Karpas-422 (cell line): ENCODE measurements at regions not wholly inside any gene's neighbourhood (a gene's known extent, or its start where the extent isn't known, plus 50 kb on each side); places are given as distances from the start of the nearest gene placed in this dataset.
"Not testable (repeated sequence)": the region's sequence is repeated elsewhere in the genome, so short reads cannot be mapped to it uniquely, and the experiment has no call there.

ENCODE experiments used
- DNase-seq: peaks from one replicate; pipeline ENCODE4 v3.0.0-alpha.2; 2015
- H2AFZ ChIP-seq: fragments of 200-600 bp; sonication (generic); 2 replicates; pipeline ENCODE4 v1.6.1; 2014; ENCODE audit warnings: antibody characterized with exemption, low read length, mixed read lengths
- H3K27ac ChIP-seq: fragments of 200-600 bp; sonication (generic); 2 replicates; pipeline ENCODE4 v1.5.1; 2014; ENCODE audit warnings: mild to moderate bottlenecking, low read length, moderate library complexity
- H3K27me3 ChIP-seq: fragments of 200-600 bp; sonication (generic); 2 replicates; pipeline ENCODE4 v1.6.1; 2014; ENCODE audit warnings: low read length, mixed read lengths
- H3K36me3 ChIP-seq: fragments of 200-600 bp; sonication (generic); 2 replicates; pipeline ENCODE4 v1.6.1; 2014; ENCODE audit warnings: low read length, mixed read lengths; ENCODE audit not compliant: insufficient read depth
- H3K4me1 ChIP-seq: fragments of 200-600 bp; sonication (generic); 2 replicates; pipeline ENCODE4 v1.6.1; 2014; ENCODE audit warnings: mild to moderate bottlenecking, low read length, mixed read lengths
- H3K4me2 ChIP-seq: fragments of 200-600 bp; sonication (generic); 2 replicates; pipeline ENCODE4 v1.6.1; 2014; ENCODE audit warnings: low read length, low read depth, mild to moderate bottlenecking; ENCODE audit not compliant: poor library complexity, severe bottlenecking
- H3K4me3 ChIP-seq: fragments of 200-600 bp; sonication (generic); 2 replicates; pipeline ENCODE4 v1.5.1; 2014; ENCODE audit warnings: mild to moderate bottlenecking, antibody characterized with exemption, low read length, mixed read lengths
- H3K79me2 ChIP-seq: fragments of 200-600 bp; sonication (generic); 2 replicates; pipeline ENCODE4 v1.6.1; 2014; ENCODE audit warnings: mild to moderate bottlenecking, low read length, mixed read lengths
- H3K9ac ChIP-seq: fragments of 200-600 bp; sonication (generic); 2 replicates; pipeline ENCODE4 v1.6.0; 2014; ENCODE audit warnings: low read length
- H3K9me2 ChIP-seq: fragments of 200-600 bp; sonication (generic), shearing (Covaris generic); replicated peaks from 2 replicates; pipeline ENCODE4 v1.6.0; 2014; ENCODE audit warnings: mild to moderate bottlenecking, low read length, moderate library complexity; ENCODE audit not compliant: insufficient read depth
- H3K9me3 ChIP-seq: fragments of 300-700, 200-600 bp; sonication (generic); 2 replicates; pipeline ENCODE4 v1.6.1; 2014; ENCODE audit warnings: low read length, mixed read lengths
- H4K20me1 ChIP-seq: fragments of 200-600 bp; sonication (generic); 2 replicates; pipeline ENCODE4 v1.6.1; 2014; ENCODE audit warnings: mild to moderate bottlenecking, antibody characterized with exemption, low read length, low read depth; ENCODE audit not compliant: insufficient read depth

GRCh38 chr18:8531084-8531483 is 78.2 kb upstream of the RAB12 start:
- not testable (repeated sequence) for H3K27me3 ChIP-seq, H3K9me3 ChIP-seq, H2AFZ ChIP-seq, H3K36me3 ChIP-seq, H3K79me2 ChIP-seq, H3K4me1 ChIP-seq, H4K20me1 ChIP-seq, H3K27ac ChIP-seq, DNase-seq, H3K9me2 ChIP-seq, H3K4me3 ChIP-seq, H3K9ac ChIP-seq, H3K4me2 ChIP-seq

- DNase-seq = no peak
- Histone ChIP-seq H3K9me2 (no peaks in the 10 kb centered on the region), H3K4me3 (no peak overlapping the region), H3K36me3 (no peaks in the 10 kb centered on the region), H3K4me2 (no peak overlapping the region), H3K9ac (no peak overlapping the region), H2AFZ (no peak overlapping the region), H3K4me1 (no peaks in the 10 kb centered on the region), H3K27ac (no peak overlapping the region), H3K9me3 (no peaks in the 10 kb centered on the region), H3K79me2 (no peaks in the 10 kb centered on the region), H4K20me1 (no peaks in the 10 kb centered on the region), H3K27me3 (no peaks in the 10 kb centered on the region)
Observed at GRCh38 chr18:8536231-8536630, 73.0 kb upstream of the RAB12 start.

GRCh38 chr18:8536922-8537321 is 72.3 kb upstream of the RAB12 start:
- no peak overlapping the region for H3K4me2 ChIP-seq
- no peak overlapping the region for H3K4me3 ChIP-seq
- DNase-seq = no peak
- no peak overlapping the region for H3K27ac ChIP-seq
- no peaks in the 10 kb centered on the region for H3K36me3 ChIP-seq
- H3K4me1 ChIP-seq = no peaks in the 10 kb centered on the region
- H3K79me2 ChIP-seq = no peaks in the 10 kb centered on the region
- H3K27me3 ChIP-seq = no peaks in the 10 kb centered on the region
- H3K9me2 ChIP-seq = no peaks in the 10 kb centered on the region
- no peak overlapping the region for H3K9ac ChIP-seq
- H2AFZ ChIP-seq = no peak overlapping the region
- no peaks in the 10 kb centered on the region for H3K9me3 ChIP-seq
- no peaks in the 10 kb centered on the region for H4K20me1 ChIP-seq

- Histone ChIP-seq H3K4me2 (no peak overlapping the region), H3K9ac (no peak overlapping the region)
Observed at GRCh38 chr18:8537400-8537799, 71.8 kb upstream of the RAB12 start.

GRCh38 chr18:8538935-8539334 is 70.3 kb upstream of the RAB12 start:
- Histone ChIP-seq H3K4me3 (no peak overlapping the region), H3K9me3 (no peaks in the 10 kb centered on the region), H3K27ac (no peak overlapping the region), H3K4me1 (no peaks in the 10 kb centered on the region), H3K9me2 (no peaks in the 10 kb centered on the region), H3K27me3 (no peaks in the 10 kb centered on the region), H4K20me1 (no peaks in the 10 kb centered on the region), H3K9ac (no peak overlapping the region), H3K36me3 (no peaks in the 10 kb centered on the region), H3K79me2 (no peaks in the 10 kb centered on the region), H3K4me2 (no peak overlapping the region), H2AFZ (no peak overlapping the region)
- DNase-seq = peak; percentile 49

More at GRCh38 chr18:8537400-8537799, 71.8 kb upstream of the RAB12 start:
- Histone ChIP-seq H3K9me2 (no peaks in the 10 kb centered on the region), H3K27me3 (no peaks in the 10 kb centered on the region), H2AFZ (no peak overlapping the region), H3K9me3 (no peaks in the 10 kb centered on the region), H3K27ac (no peak overlapping the region), H3K79me2 (no peaks in the 10 kb centered on the region), H3K4me1 (no peaks in the 10 kb centered on the region), H3K36me3 (no peaks in the 10 kb centered on the region), H4K20me1 (no peaks in the 10 kb centered on the region), H3K4me3 (no peak overlapping the region)
- no peak for DNase-seq

GRCh38 chr18:8546677-8547076 is 62.6 kb upstream of the RAB12 start:
- Histone ChIP-seq H3K79me2 (no peaks in the 10 kb centered on the region), H3K4me1 (no peaks in the 10 kb centered on the region), H3K4me2 (no peak overlapping the region), H3K9me2 (no peaks in the 10 kb centered on the region), H2AFZ (no peak overlapping the region), H4K20me1 (no peaks in the 10 kb centered on the region), H3K36me3 (no peaks in the 10 kb centered on the region), H3K27ac (no peak overlapping the region), H3K27me3 (no peaks in the 10 kb centered on the region), H3K4me3 (no peak overlapping the region), H3K9me3 (no peaks in the 10 kb centered on the region), H3K9ac (no peak overlapping the region)
- DNase-seq = no peak

GRCh38 chr18:8548186-8548585 is 61.1 kb upstream of the RAB12 start:
- Histone ChIP-seq H3K36me3 (no peaks in the 10 kb centered on the region), H3K9ac (no peak overlapping the region), H3K27me3 (no peaks in the 10 kb centered on the region), H2AFZ (no peak overlapping the region), H3K27ac (no peak overlapping the region), H3K4me2 (no peak overlapping the region), H3K79me2 (no peaks in the 10 kb centered on the region), H3K4me1 (no peaks in the 10 kb centered on the region), H3K9me3 (no peaks in the 10 kb centered on the region), H3K9me2 (no peaks in the 10 kb centered on the region), H3K4me3 (no peak overlapping the region), H4K20me1 (no peaks in the 10 kb centered on the region)
- DNase-seq = no peak

- no peak for DNase-seq
- H3K36me3 ChIP-seq = no peaks in the 10 kb centered on the region
- no peaks in the 10 kb centered on the region for H3K79me2 ChIP-seq
- no peaks in the 10 kb centered on the region for H3K9me3 ChIP-seq
- no peak overlapping the region for H3K27ac ChIP-seq
- no peak overlapping the region for H2AFZ ChIP-seq
- H3K9me2 ChIP-seq = no peaks in the 10 kb centered on the region
- H3K4me1 ChIP-seq = no peaks in the 10 kb centered on the region
- no peak overlapping the region for H3K9ac ChIP-seq
- no peak overlapping the region for H3K4me3 ChIP-seq
- H3K4me2 ChIP-seq = no peak overlapping the region
- no peaks in the 10 kb centered on the region for H4K20me1 ChIP-seq
- no peaks in the 10 kb centered on the region for H3K27me3 ChIP-seq
Observed at GRCh38 chr18:8549254-8549757, 59.9 kb upstream of the RAB12 start.

GRCh38 chr18:8552151-8552550 is 57.1 kb upstream of the RAB12 start:
- no peaks in the 10 kb centered on the region for H3K4me1 ChIP-seq
- no peaks in the 10 kb centered on the region for H3K36me3 ChIP-seq
- H3K9me2 ChIP-seq = no peaks in the 10 kb centered on the region
- H3K4me3 ChIP-seq = no peak overlapping the region
- no peaks in the 10 kb centered on the region for H3K9me3 ChIP-seq
- H3K27me3 ChIP-seq = no peaks in the 10 kb centered on the region
- no peak overlapping the region for H3K27ac ChIP-seq
- no peak overlapping the region for H3K9ac ChIP-seq
- H3K4me2 ChIP-seq = no peak overlapping the region
- H2AFZ ChIP-seq = no peak overlapping the region
- no peak for DNase-seq
- no peaks in the 10 kb centered on the region for H3K79me2 ChIP-seq
- no peaks in the 10 kb centered on the region for H4K20me1 ChIP-seq
